OCI-LY3 (cell line): ENCODE measurements at regions not wholly inside any gene's neighbourhood (a gene's known extent, or its start where the extent isn't known, plus 50 kb on each side); places are given as distances from the start of the nearest gene placed in this dataset.
"Not testable (repeated sequence)": the region's sequence is repeated elsewhere in the genome, so short reads cannot be mapped to it uniquely, and the experiment has no call there.

Experiments
- EZH2phosphoT487 ChIP-seq: fragments of 200-600 bp; shearing (Covaris generic); IDR thresholded peaks from 2 replicates; pipeline ENCODE4 v1.6.1; 2018; ENCODE audit warnings: antibody characterized with exemption, mixed run types, low read depth
- TF ChIP-seq, protein P1 (sequence below): fragments of 200-600, 300-600 bp; sonication (generic); IDR thresholded peaks from 2 replicates; pipeline ENCODE4 v1.5.1; 2014; ENCODE audit warnings: antibody characterized with exemption, low read length, low read depth

DNA sequence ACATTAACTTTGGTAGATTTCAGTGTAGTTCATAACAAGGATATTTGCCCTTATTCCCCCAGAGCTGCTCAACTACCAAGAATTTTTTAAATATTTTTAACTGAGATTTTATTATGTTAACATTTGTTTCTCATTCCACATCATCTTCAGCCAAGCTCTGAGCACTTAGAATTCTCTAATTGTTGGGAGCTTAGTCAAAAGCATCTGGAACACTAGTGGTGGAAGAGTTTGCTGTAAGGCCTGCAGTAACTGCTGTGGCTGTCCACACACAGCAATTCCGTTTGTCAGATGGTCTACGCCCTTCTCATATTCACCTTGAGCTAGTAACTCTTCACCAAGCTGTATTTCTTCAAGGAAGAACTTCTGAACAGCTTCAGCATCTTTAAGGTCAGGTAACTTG lies 75.0 kb upstream of the KCTD7 start:
- TF ChIP-seq, protein P1, sequence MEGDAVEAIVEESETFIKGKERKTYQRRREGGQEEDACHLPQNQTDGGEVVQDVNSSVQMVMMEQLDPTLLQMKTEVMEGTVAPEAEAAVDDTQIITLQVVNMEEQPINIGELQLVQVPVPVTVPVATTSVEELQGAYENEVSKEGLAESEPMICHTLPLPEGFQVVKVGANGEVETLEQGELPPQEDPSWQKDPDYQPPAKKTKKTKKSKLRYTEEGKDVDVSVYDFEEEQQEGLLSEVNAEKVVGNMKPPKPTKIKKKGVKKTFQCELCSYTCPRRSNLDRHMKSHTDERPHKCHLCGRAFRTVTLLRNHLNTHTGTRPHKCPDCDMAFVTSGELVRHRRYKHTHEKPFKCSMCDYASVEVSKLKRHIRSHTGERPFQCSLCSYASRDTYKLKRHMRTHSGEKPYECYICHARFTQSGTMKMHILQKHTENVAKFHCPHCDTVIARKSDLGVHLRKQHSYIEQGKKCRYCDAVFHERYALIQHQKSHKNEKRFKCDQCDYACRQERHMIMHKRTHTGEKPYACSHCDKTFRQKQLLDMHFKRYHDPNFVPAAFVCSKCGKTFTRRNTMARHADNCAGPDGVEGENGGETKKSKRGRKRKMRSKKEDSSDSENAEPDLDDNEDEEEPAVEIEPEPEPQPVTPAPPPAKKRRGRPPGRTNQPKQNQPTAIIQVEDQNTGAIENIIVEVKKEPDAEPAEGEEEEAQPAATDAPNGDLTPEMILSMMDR = not testable (repeated sequence)
- not testable (repeated sequence) for TF ChIP-seq EZH2phosphoT487
